SK-N-MC (cell line): ENCODE measurements at regions not wholly inside any gene's neighbourhood (a gene's known extent, or its start where the extent isn't known, plus 50 kb on each side); places are given as distances from the start of the nearest gene placed in this dataset.

Experiments used
- EZH2 ChIP-seq: fragments of 200-600 bp; sonication (generic); IDR thresholded peaks from one replicate; pipeline ENCODE4 v1.6.1; 2017; ENCODE audit warnings: antibody characterized with exemption
- POLR2AphosphoS5 ChIP-seq: IDR thresholded peaks from 2 replicates; pipeline ENCODE4 v1.6.1; 2012; ENCODE audit warnings: mild to moderate bottlenecking, low read depth, low read length, borderline replicate concordance

GRCh38 chr7:22563621-22564241 lies 63.7 kb upstream of the STEAP1B start:
- no peak for TF ChIP-seq POLR2AphosphoS5
- TF ChIP-seq EZH2, result no peak
